ENCODE measurements at regions not wholly inside any gene's neighbourhood (a gene's known extent, or its start where the extent isn't known, plus 50 kb on each side); places are given as distances from the start of the nearest gene placed in this dataset.

DNA sequence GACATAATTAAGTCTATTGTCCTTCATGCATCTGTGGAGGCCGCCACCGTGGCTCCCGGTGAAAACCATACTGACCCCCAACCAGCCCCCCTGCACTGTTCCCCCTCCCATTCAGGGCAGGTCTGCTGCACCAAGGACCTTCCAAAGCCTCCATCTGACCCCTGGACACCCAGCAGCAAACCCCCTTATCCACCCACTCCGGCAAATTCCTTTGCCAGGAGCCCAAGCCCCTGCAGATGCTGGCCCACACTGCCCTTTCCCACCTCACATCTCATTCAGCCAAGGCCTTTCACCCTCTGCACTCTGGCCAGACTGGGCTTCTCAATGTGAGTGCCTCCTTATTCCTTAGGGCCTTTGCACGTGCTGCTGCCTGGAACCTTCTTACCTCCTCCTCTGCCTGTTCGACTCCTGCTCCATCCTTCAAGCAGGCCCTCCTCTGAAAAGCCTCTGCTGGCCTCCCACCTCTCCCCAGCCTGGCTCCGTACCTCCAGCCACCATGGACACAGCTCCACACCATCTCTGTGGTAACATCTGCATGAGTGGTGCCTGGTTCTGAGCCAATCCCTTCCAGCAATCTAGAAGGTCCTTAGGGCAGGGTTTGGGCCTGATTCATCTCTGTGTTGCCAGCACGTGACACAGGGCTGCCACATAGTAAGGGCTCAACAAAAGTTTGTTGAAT, 230.7 kb downstream of the BCL11B start:
- ATAC-seq (no peak), DNase-seq (no peak)
- TF ChIP-seq, protein P1, sequence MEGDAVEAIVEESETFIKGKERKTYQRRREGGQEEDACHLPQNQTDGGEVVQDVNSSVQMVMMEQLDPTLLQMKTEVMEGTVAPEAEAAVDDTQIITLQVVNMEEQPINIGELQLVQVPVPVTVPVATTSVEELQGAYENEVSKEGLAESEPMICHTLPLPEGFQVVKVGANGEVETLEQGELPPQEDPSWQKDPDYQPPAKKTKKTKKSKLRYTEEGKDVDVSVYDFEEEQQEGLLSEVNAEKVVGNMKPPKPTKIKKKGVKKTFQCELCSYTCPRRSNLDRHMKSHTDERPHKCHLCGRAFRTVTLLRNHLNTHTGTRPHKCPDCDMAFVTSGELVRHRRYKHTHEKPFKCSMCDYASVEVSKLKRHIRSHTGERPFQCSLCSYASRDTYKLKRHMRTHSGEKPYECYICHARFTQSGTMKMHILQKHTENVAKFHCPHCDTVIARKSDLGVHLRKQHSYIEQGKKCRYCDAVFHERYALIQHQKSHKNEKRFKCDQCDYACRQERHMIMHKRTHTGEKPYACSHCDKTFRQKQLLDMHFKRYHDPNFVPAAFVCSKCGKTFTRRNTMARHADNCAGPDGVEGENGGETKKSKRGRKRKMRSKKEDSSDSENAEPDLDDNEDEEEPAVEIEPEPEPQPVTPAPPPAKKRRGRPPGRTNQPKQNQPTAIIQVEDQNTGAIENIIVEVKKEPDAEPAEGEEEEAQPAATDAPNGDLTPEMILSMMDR (IDR thresholded peaks at IDR 0.05): no peak
- no peak overlapping the region for H3K4me3 ChIP-seq
- no peak overlapping the region for H3K27ac ChIP-seq
- no peaks in the 10 kb centered on the region for H3K9me3 ChIP-seq
- intact Hi-C loops (cut with DNase I): no loop called here
- no peaks in the 10 kb centered on the region for H3K4me1 ChIP-seq
- H3K27me3 ChIP-seq (ENCODE audit: insufficient read depth in 3 of 3, low read length in 2 of 3): no peaks in the 10 kb centered on the region
- no peaks in the 10 kb centered on the region for H3K36me3 ChIP-seq (ENCODE audit: insufficient read depth in 1 of 2, low read depth in 1 of 2)
- 81 to 92% (median 84%) methylated on average over 8 of the region's 8 CpGs for WGBS, 3 donors

GRCh38 chr14:99041820-99042174, 230.2 kb downstream of the BCL11B start:
- no peak overlapping the region for H3K4me3 ChIP-seq
- H3K9me3 ChIP-seq: no peaks in the 10 kb centered on the region
- DNase-seq (no peak), ATAC-seq (no peak)
- intact Hi-C loops (cut with DNase I): no loop called here
- TF ChIP-seq, protein P1 (IDR thresholded peaks at IDR 0.05): no peak
- H3K27me3 ChIP-seq (ENCODE audit: insufficient read depth in 3 of 3, low read length in 2 of 3): no peaks in the 10 kb centered on the region
- H3K36me3 ChIP-seq (ENCODE audit: insufficient read depth in 1 of 2, low read depth in 1 of 2): no peaks in the 10 kb centered on the region
- H3K27ac ChIP-seq: no peak overlapping the region
- no peaks in the 10 kb centered on the region for H3K4me1 ChIP-seq
- 86 to 91% (median 88%) methylated on average over 5 of the region's 5 CpGs for WGBS, 3 donors

GRCh38 chr14:99042381-99043266, 229.4 kb downstream of the BCL11B start:
- no peak for ATAC-seq
- WGBS, 3 donors: 64 to 79% (median 69%) methylated on average over 19 of the region's 19 CpGs
- intact Hi-C loops (cut with DNase I): no loop called here

DNA sequence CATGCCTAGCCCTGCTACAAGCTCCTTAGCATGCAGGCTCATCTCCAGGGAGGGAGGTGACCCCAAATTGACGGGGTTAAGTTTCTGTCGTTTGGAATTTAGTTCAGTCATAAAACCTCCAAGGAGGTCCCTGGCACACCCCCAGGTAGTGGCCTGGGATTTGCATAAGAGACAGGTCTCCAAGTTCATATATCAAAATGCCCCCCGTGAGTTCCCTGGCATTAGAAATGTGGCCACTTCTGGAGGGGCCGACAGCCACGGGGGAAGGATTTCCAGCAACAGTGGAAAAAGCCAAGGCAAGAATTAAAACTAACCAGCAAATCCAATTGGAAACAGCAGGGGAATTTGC, 228.8 kb downstream of the BCL11B start:
- Histone ChIP-seq H3K4me1 (no peaks in the 10 kb centered on the region), H3K4me3 (no peak overlapping the region), H3K27ac (no peak overlapping the region), H3K9me3 (no peaks in the 10 kb centered on the region), H3K36me3 (ENCODE audit: insufficient read depth in 1 of 2, low read depth in 1 of 2) (no peaks in the 10 kb centered on the region), H3K27me3 (ENCODE audit: insufficient read depth in 3 of 3, low read length in 2 of 3) (no peaks in the 10 kb centered on the region)
- 23 to 40% (median 23%) methylated on average over 5 of the region's 5 CpGs for WGBS, 3 donors
- TF ChIP-seq, protein P1 (IDR thresholded peaks at IDR 0.05): no peak
- no peak for ATAC-seq
- DNase-seq: no peak
- intact Hi-C loops (cut with DNase I): no loop called here

More at GRCh38 chr14:99042381-99043266, 229.4 kb downstream of the BCL11B start:
- no peak overlapping the region for H3K27ac ChIP-seq
- no peaks in the 10 kb centered on the region for H3K36me3 ChIP-seq (ENCODE audit: insufficient read depth in 1 of 2, low read depth in 1 of 2)
- H3K4me3 ChIP-seq: no peak overlapping the region
- no peaks in the 10 kb centered on the region for H3K27me3 ChIP-seq (ENCODE audit: insufficient read depth in 3 of 3, low read length in 2 of 3)
- no peaks in the 10 kb centered on the region for H3K9me3 ChIP-seq
- TF ChIP-seq, protein P1 (IDR thresholded peaks at IDR 0.05): no peak
- no peak for DNase-seq
- H3K4me1 ChIP-seq: no peaks in the 10 kb centered on the region

Measured in psoas muscle (tissue), 7 donors.